ENCODE measurements at regions not wholly inside any gene's neighbourhood (a gene's known extent, or its start where the extent isn't known, plus 50 kb on each side); places are given as distances from the start of the nearest gene placed in this dataset.

DNA sequence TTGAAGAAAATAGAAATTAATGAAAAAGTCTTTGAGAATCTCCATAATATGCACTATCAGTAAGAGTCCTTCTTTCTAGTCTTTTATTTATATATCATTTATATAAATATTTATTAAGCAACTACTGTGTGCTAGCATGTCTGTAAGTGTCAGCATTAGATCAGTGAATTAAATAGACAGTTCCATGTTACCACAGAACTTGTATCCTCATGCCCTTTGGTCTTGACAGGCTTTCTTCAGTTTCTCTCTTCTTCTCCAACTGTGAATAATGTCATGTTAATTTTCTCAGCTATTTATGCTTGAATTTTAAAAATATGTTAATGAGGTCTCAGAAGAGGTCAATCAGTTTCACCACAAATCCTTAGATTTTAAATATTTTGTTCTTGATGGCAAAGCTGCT is 389.6 kb upstream of the TRAM1L1 start:
- TF ChIP-seq, protein P1, sequence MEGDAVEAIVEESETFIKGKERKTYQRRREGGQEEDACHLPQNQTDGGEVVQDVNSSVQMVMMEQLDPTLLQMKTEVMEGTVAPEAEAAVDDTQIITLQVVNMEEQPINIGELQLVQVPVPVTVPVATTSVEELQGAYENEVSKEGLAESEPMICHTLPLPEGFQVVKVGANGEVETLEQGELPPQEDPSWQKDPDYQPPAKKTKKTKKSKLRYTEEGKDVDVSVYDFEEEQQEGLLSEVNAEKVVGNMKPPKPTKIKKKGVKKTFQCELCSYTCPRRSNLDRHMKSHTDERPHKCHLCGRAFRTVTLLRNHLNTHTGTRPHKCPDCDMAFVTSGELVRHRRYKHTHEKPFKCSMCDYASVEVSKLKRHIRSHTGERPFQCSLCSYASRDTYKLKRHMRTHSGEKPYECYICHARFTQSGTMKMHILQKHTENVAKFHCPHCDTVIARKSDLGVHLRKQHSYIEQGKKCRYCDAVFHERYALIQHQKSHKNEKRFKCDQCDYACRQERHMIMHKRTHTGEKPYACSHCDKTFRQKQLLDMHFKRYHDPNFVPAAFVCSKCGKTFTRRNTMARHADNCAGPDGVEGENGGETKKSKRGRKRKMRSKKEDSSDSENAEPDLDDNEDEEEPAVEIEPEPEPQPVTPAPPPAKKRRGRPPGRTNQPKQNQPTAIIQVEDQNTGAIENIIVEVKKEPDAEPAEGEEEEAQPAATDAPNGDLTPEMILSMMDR (conservative IDR thresholded peaks at IDR 0.05) = no peak
- no peak for TF ChIP-seq EZH2 (IDR thresholded peaks at IDR 0.05; ENCODE audit: low read depth)

Data from PC-9 (cell line).